Upper lobe of left lung (tissue), 4 donors: ENCODE measurements at regions not wholly inside any gene's neighbourhood (a gene's known extent, or its start where the extent isn't known, plus 50 kb on each side); places are given as distances from the start of the nearest gene placed in this dataset.

Source experiments
- POLR2A ChIP-seq, 4 donors: fragments of 450-650 bp; IDR thresholded peaks; one replicate each; pipeline ENCODE4 v1.5.1; 2016 to 2017; ENCODE audit warnings: antibody characterized with exemption in 4 of 4, mild to moderate bottlenecking in 2 of 4
- POLR2AphosphoS5 ChIP-seq, 2 donors: sonication (generic); formaldehyde crosslinking; IDR thresholded peaks; one replicate each; pipeline ENCODE4 v1.5.1; 2017; ENCODE audit warnings: antibody characterized with exemption in 2 of 2
- TF ChIP-seq, protein P1 (sequence below), 6 experiments: fragments of 450-650 bp in 4 of 6; fragments of 200-600 bp in 2 of 6; sonication (generic) in 2 of 6; IDR thresholded peaks; one replicate each; pipeline ENCODE4 v1.5.1; 2016 to 2019; ENCODE audit warnings: antibody characterized with exemption in 6 of 6

DNA sequence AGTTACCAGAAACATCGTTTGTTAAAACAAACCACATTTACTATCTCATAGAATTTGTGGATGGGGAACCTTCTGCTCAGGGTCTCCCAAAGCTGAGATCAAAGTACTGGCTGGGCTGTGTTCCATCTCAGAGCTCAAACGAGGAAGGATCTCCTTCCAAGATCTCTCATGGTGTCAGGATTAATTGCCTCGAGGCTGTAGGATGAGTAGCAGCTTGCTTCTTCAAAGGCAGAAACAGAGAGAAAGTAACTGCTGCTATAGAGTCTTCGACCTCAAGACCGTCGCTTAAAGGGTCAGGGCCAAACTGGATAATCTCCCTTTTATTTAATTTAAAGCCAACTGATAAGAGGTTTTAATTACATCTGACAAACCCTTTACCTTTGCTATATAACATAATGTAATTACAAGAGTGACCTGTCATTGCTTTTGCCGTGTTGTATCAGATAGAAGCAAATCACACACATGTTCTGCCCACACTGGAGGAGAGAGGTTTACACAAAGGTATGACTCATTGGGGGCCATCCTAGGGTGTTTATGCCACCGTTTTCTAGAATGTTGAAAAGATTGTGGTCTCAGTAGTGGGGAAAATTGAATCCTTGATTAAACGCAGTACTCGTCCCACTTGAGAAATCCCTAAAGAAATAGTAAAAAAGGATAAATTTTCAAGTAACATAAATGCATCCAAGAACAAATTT is 868.8 kb upstream of the TMEM132C start:
- TF ChIP-seq POLR2AphosphoS5 (IDR thresholded peaks at IDR 0.05) (no peak), POLR2A (IDR thresholded peaks at IDR 0.05) (no peak)
- TF ChIP-seq, protein P1, sequence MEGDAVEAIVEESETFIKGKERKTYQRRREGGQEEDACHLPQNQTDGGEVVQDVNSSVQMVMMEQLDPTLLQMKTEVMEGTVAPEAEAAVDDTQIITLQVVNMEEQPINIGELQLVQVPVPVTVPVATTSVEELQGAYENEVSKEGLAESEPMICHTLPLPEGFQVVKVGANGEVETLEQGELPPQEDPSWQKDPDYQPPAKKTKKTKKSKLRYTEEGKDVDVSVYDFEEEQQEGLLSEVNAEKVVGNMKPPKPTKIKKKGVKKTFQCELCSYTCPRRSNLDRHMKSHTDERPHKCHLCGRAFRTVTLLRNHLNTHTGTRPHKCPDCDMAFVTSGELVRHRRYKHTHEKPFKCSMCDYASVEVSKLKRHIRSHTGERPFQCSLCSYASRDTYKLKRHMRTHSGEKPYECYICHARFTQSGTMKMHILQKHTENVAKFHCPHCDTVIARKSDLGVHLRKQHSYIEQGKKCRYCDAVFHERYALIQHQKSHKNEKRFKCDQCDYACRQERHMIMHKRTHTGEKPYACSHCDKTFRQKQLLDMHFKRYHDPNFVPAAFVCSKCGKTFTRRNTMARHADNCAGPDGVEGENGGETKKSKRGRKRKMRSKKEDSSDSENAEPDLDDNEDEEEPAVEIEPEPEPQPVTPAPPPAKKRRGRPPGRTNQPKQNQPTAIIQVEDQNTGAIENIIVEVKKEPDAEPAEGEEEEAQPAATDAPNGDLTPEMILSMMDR (IDR thresholded peaks at IDR 0.05), result no peak
